Keratinocyte (primary cell): ENCODE measurements at regions not wholly inside any gene's neighbourhood (a gene's known extent, or its start where the extent isn't known, plus 50 kb on each side); places are given as distances from the start of the nearest gene placed in this dataset.

Experiments used
- DNase-seq: peaks from one replicate; pipeline ENCODE4 v3.0.0-alpha.2; 2011; ENCODE audit warnings: low read depth, missing footprints, low spot score
- FAIRE-seq: peaks from 2 replicates; lab custom pipeline; 2011; peaks lifted over from hg19 to GRCh38; lab: Jason Lieb, UNC
- H2AFZ ChIP-seq: 2 replicates; pipeline ENCODE4 v1.6.0; 2012; ENCODE audit warnings: low read length, control low read depth, inconsistent platforms; ENCODE audit not compliant: control insufficient read depth
- H3K27ac ChIP-seq: 2 replicates; pipeline ENCODE4 v1.5.1; 2011; ENCODE audit warnings: low read length; ENCODE audit not compliant: control insufficient read depth, insufficient read depth
- H3K27me3 ChIP-seq: 3 replicates; pipeline ENCODE4 v1.6.0; 2011; ENCODE audit warnings: low read length; ENCODE audit not compliant: control insufficient read depth, insufficient read depth; ENCODE audit errors: extremely low read depth
- H3K36me3 ChIP-seq, 2 experiments: 2 replicates in 1 of 2; 3 replicates in 1 of 2; pipeline ENCODE4 v1.5.1; 2011; ENCODE audit warnings: low read length in 2 of 2, mild to moderate bottlenecking in 1 of 2; ENCODE audit not compliant: control insufficient read depth in 2 of 2, insufficient read depth in 2 of 2; ENCODE audit errors: extremely low read depth in 1 of 2
- H3K4me1 ChIP-seq: 3 replicates; pipeline ENCODE4 v1.5.1; 2011; ENCODE audit warnings: low read length; ENCODE audit not compliant: control insufficient read depth, insufficient read depth; ENCODE audit errors: extremely low read depth
- H3K4me2 ChIP-seq: 3 replicates; pipeline ENCODE4 v1.6.0; 2011; ENCODE audit warnings: low read depth, low read length; ENCODE audit not compliant: control insufficient read depth, insufficient read depth; ENCODE audit errors: extremely low read depth
- H3K4me3 ChIP-seq, 3 experiments: fragments of 200-600 bp in 1 of 3; sonication (generic) in 1 of 3; 2 replicates in 2 of 3; 3 replicates in 1 of 3; pipeline ENCODE4 v1.5.1; 2011 to 2016; ENCODE audit warnings: low read length in 3 of 3, mild to moderate bottlenecking in 3 of 3, control low read depth in 2 of 3, inconsistent platforms in 1 of 3, low read depth in 1 of 3, mixed read lengths in 1 of 3, mixed run types in 1 of 3, moderate library complexity in 1 of 3; ENCODE audit not compliant: control insufficient read depth in 2 of 3, insufficient read depth in 2 of 3; ENCODE audit errors: extremely low read depth in 1 of 3
- H3K79me2 ChIP-seq: 2 replicates; pipeline ENCODE4 v1.6.0; 2012; ENCODE audit warnings: low read length; ENCODE audit not compliant: control insufficient read depth, insufficient read depth
- H3K9ac ChIP-seq: 3 replicates; pipeline ENCODE4 v1.6.0; 2011; ENCODE audit warnings: low read length; ENCODE audit not compliant: control insufficient read depth, insufficient read depth; ENCODE audit errors: extremely low read depth
- H3K9me1 ChIP-seq: 3 replicates; pipeline ENCODE4 v1.6.0; 2011; ENCODE audit warnings: low read length; ENCODE audit not compliant: control insufficient read depth, insufficient read depth; ENCODE audit errors: extremely low read depth
- H3K9me3 ChIP-seq: 2 replicates; pipeline ENCODE4 v1.5.1; 2012; ENCODE audit warnings: low read depth, low read length; ENCODE audit not compliant: control insufficient read depth
- H4K20me1 ChIP-seq: 3 replicates; pipeline ENCODE4 v1.6.0; 2011; ENCODE audit warnings: low read length; ENCODE audit not compliant: control insufficient read depth, insufficient read depth; ENCODE audit errors: extremely low read depth
- EZH2 ChIP-seq: IDR thresholded peaks from one replicate; pipeline ENCODE4 v1.6.1; 2012; ENCODE audit warnings: inconsistent platforms, mild to moderate bottlenecking, low read length, moderate library complexity
- dilution Hi-C: fragments of 300-500 bp; cut with MboI; formaldehyde crosslinking; loops from one replicate; pipeline ENCODE4 v1.7.0; 2020; ENCODE audit warnings: low sequenced_read_pairs; ENCODE audit not compliant: extremely low pct_ligation_motif_present
- TF ChIP-seq, protein P1 (sequence below), 3 experiments: IDR thresholded peaks in 1 of 3; conservative IDR thresholded peaks in 1 of 3; optimal IDR thresholded peaks in 1 of 3; 2 replicates in 2 of 3; 3 replicates in 1 of 3; pipeline versions ENCODE3 to v1.5.1; 2011; ENCODE audit warnings: low read length in 3 of 3, mild to moderate bottlenecking in 3 of 3, moderate library complexity in 2 of 3, control low read depth in 1 of 3, inconsistent platforms in 1 of 3; ENCODE audit not compliant: insufficient read depth in 2 of 3; ENCODE audit errors: extremely low read depth in 1 of 3

GRCh38 chrX:115499112-115499805, 61.7 kb upstream of the PLS3 start:
- Histone ChIP-seq H3K9me3 (no peaks in the 10 kb centered on the region), H3K36me3 (no peaks in the 10 kb centered on the region), H3K27me3 (peaks cover 7% of the 10 kb centered on the region), H4K20me1 (no peaks in the 10 kb centered on the region), H3K4me3 (no peak overlapping the region), H3K4me2 (no peak overlapping the region), H3K9me1 (no peaks in the 10 kb centered on the region), H2AFZ (no peak overlapping the region), H3K79me2 (no peaks in the 10 kb centered on the region), H3K9ac (no peak overlapping the region), H3K4me1 (no peaks in the 10 kb centered on the region), H3K27ac (no peak overlapping the region)
- no peak for FAIRE-seq
- TF ChIP-seq, protein P1, sequence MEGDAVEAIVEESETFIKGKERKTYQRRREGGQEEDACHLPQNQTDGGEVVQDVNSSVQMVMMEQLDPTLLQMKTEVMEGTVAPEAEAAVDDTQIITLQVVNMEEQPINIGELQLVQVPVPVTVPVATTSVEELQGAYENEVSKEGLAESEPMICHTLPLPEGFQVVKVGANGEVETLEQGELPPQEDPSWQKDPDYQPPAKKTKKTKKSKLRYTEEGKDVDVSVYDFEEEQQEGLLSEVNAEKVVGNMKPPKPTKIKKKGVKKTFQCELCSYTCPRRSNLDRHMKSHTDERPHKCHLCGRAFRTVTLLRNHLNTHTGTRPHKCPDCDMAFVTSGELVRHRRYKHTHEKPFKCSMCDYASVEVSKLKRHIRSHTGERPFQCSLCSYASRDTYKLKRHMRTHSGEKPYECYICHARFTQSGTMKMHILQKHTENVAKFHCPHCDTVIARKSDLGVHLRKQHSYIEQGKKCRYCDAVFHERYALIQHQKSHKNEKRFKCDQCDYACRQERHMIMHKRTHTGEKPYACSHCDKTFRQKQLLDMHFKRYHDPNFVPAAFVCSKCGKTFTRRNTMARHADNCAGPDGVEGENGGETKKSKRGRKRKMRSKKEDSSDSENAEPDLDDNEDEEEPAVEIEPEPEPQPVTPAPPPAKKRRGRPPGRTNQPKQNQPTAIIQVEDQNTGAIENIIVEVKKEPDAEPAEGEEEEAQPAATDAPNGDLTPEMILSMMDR (optimal IDR thresholded peaks at IDR 0.05 in 1 of 3, IDR thresholded peaks at IDR 0.05 in 1 of 3, conservative IDR thresholded peaks at IDR 0.05 in 1 of 3; ENCODE audit: extremely low read depth in 1 of 3, insufficient read depth in 2 of 3, low read length in 3 of 3) = no peak
- no peak for TF ChIP-seq EZH2
- no peak for DNase-seq
- dilution Hi-C loops = no loop called here

DNA sequence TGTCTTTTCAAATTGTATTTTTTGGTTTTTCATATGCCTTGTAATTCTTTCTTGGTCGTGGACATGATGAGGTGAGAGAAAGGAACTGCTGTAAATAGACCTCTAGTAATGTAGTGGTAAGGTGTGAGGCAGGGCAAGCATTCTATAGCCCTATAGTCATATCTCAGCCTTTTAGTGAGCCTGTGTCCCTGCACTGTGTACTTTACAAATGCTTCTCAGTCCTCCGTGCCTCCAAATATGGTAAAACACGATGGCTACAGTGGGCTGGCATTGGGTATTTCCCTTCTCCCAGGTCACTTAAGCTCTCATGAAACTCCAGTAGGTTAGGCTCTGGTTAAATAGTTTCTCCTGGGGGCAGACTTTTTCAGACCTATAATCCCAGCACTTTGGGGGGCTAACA, 57.9 kb upstream of the PLS3 start:
- TF ChIP-seq, protein P1 (optimal IDR thresholded peaks at IDR 0.05 in 1 of 3, IDR thresholded peaks at IDR 0.05 in 1 of 3, conservative IDR thresholded peaks at IDR 0.05 in 1 of 3; ENCODE audit: extremely low read depth in 1 of 3, insufficient read depth in 2 of 3, low read length in 3 of 3) = no peak
- TF ChIP-seq EZH2 = no peak
- DNase-seq = no peak
- Histone ChIP-seq H3K9ac (no peak overlapping the region), H3K27ac (no peak overlapping the region), H2AFZ (no peak overlapping the region), H4K20me1 (no peaks in the 10 kb centered on the region), H3K9me3 (no peaks in the 10 kb centered on the region), H3K4me2 (no peak overlapping the region), H3K79me2 (no peaks in the 10 kb centered on the region), H3K9me1 (no peaks in the 10 kb centered on the region), H3K4me1 (no peaks in the 10 kb centered on the region), H3K4me3 (no peak overlapping the region), H3K36me3 (no peaks in the 10 kb centered on the region), H3K27me3 (peaks cover 4% of the 10 kb centered on the region)
- no peak for FAIRE-seq
- dilution Hi-C loops = no loop called here
